Mesendoderm (in vitro differentiated cells): ENCODE measurements at regions not wholly inside any gene's neighbourhood (a gene's known extent, or its start where the extent isn't known, plus 50 kb on each side); places are given as distances from the start of the nearest gene placed in this dataset.
A peak's percentile ranks its signal among the peaks of the same experiment; 100 is the strongest.

ENCODE experiments used
- DNase-seq: peaks from one replicate; pipeline ENCODE4 v3.0.0; 2013
- H2AK5ac ChIP-seq: 2 replicates; pipeline ENCODE4 v1.6.1; 2013; ENCODE audit warnings: low read length, inconsistent platforms
- H2BK120ac ChIP-seq: 2 replicates; pipeline ENCODE4 v1.6.1; 2013; ENCODE audit warnings: low read depth, mild to moderate bottlenecking, low read length, moderate library complexity, mixed read lengths
- H2BK15ac ChIP-seq: replicated peaks from 2 replicates; pipeline ENCODE4 v1.6.1; 2013; ENCODE audit warnings: low read depth, mild to moderate bottlenecking, moderate library complexity
- H2BK5ac ChIP-seq: 2 replicates; pipeline ENCODE4 v1.6.1; 2013; ENCODE audit warnings: low read length, inconsistent platforms
- H3K18ac ChIP-seq: 2 replicates; pipeline ENCODE4 v1.6.1; 2013; ENCODE audit warnings: mild to moderate bottlenecking, low read length, mixed read lengths
- H3K23ac ChIP-seq: one replicate; pipeline ENCODE4 v1.6.1; 2013; ENCODE audit warnings: low read length
- H3K27ac ChIP-seq: 2 replicates; pipeline ENCODE4 v1.5.1; 2013; ENCODE audit warnings: low read depth, mild to moderate bottlenecking, inconsistent platforms, low read length, moderate library complexity
- H3K27me3 ChIP-seq: 2 replicates; pipeline ENCODE4 v1.6.1; 2013; ENCODE audit warnings: low read length, control low read depth, mild to moderate bottlenecking, inconsistent platforms; ENCODE audit not compliant: insufficient read depth, poor library complexity
- H3K36me3 ChIP-seq: 2 replicates; pipeline ENCODE4 v1.6.1; 2013; ENCODE audit warnings: low read length, inconsistent platforms; ENCODE audit not compliant: control insufficient read depth, insufficient read depth
- H3K4ac ChIP-seq: one replicate; pipeline ENCODE4 v1.6.1; 2013; ENCODE audit warnings: low read depth, mild to moderate bottlenecking, low read length, moderate library complexity
- H3K4me1 ChIP-seq: 2 replicates; pipeline ENCODE4 v1.6.1; 2013; ENCODE audit warnings: low read depth, low read length, inconsistent platforms; ENCODE audit not compliant: control insufficient read depth
- H3K4me2 ChIP-seq: 2 replicates; pipeline ENCODE4 v1.6.1; 2013; ENCODE audit warnings: low read length
- H3K4me3 ChIP-seq: 2 replicates; pipeline ENCODE4 v1.5.1; 2013; ENCODE audit warnings: mild to moderate bottlenecking, low read length
- H3K56ac ChIP-seq: one replicate; pipeline ENCODE4 v1.6.1; 2013; ENCODE audit warnings: low read length
- H3K79me1 ChIP-seq: 2 replicates; pipeline ENCODE4 v1.6.1; 2013; ENCODE audit warnings: low read length, inconsistent platforms
- H3K79me2 ChIP-seq: 2 replicates; pipeline ENCODE4 v1.6.1; 2013; ENCODE audit warnings: mild to moderate bottlenecking, low read length; ENCODE audit not compliant: control insufficient read depth, insufficient read depth
- H3K9ac ChIP-seq: 2 replicates; pipeline ENCODE4 v1.6.1; 2013; ENCODE audit warnings: low read length, inconsistent platforms
- H4K5ac ChIP-seq: one replicate; pipeline ENCODE4 v1.6.1; 2013; ENCODE audit warnings: low read length
- H4K8ac ChIP-seq: one replicate; pipeline ENCODE4 v1.6.1; 2013; ENCODE audit warnings: low read depth, mild to moderate bottlenecking, control low read depth, low read length, moderate library complexity
- WGBS: extraction: QIAGEN DNeasy Blood & Tissue Kit; methylation state at CpG from one replicate; pipeline ENCODE4 v1.1.7; 2013; ENCODE audit warnings: low lambda C conversion rate, missing lambda C conversion rate; ENCODE audit not compliant: insufficient coverage; ENCODE audit errors: extremely low coverage; 5-methylcytosine and 5-hydroxymethylcytosine counted together

GRCh38 chr3:66606126-66606525 is 105.3 kb upstream of the LRIG1 start:
- H2BK120ac ChIP-seq = no peak overlapping the region
- no peak overlapping the region for H3K4me3 ChIP-seq
- H2BK15ac ChIP-seq = no peak overlapping the region
- no peak overlapping the region for H3K18ac ChIP-seq
- DNase-seq = no peak
- H3K36me3 ChIP-seq = no peaks in the 10 kb centered on the region
- H4K5ac ChIP-seq = no peak overlapping the region
- H3K23ac ChIP-seq = no peak overlapping the region
- H3K4me1 ChIP-seq = peaks cover 4% of the 10 kb centered on the region
- no peaks in the 10 kb centered on the region for H3K79me2 ChIP-seq
- H4K8ac ChIP-seq = no peak overlapping the region
- H2AK5ac ChIP-seq = no peak overlapping the region
- no CpG with 5 or more reads among the region's 1 CpG for WGBS
- H3K56ac ChIP-seq = no peak overlapping the region
- H3K27ac ChIP-seq = no peak overlapping the region
- H3K4ac ChIP-seq = no peak overlapping the region
- H2BK5ac ChIP-seq = no peak overlapping the region
- H3K9ac ChIP-seq = no peak overlapping the region
- no peak overlapping the region for H3K4me2 ChIP-seq
- H3K27me3 ChIP-seq = no peaks in the 10 kb centered on the region
- no peaks in the 10 kb centered on the region for H3K79me1 ChIP-seq

- H3K4me3 ChIP-seq = no peak overlapping the region
- H3K4me1 ChIP-seq = peaks cover 4% of the 10 kb centered on the region
- no peak overlapping the region for H2BK120ac ChIP-seq
- H3K4me2 ChIP-seq = no peak overlapping the region
- H3K79me2 ChIP-seq = no peaks in the 10 kb centered on the region
- H3K27ac ChIP-seq = no peak overlapping the region
- no peak overlapping the region for H3K56ac ChIP-seq
- no peak overlapping the region for H3K23ac ChIP-seq
- no peak for DNase-seq
- no peak overlapping the region for H3K4ac ChIP-seq
- no CpG with 5 or more reads among the region's 1 CpG for WGBS
- no peaks in the 10 kb centered on the region for H3K36me3 ChIP-seq
- H4K8ac ChIP-seq = no peak overlapping the region
- H3K79me1 ChIP-seq = no peaks in the 10 kb centered on the region
- no peaks in the 10 kb centered on the region for H3K27me3 ChIP-seq
- H3K9ac ChIP-seq = no peak overlapping the region
- no peak overlapping the region for H4K5ac ChIP-seq
- no peak overlapping the region for H2BK15ac ChIP-seq
- H2AK5ac ChIP-seq = no peak overlapping the region
- H3K18ac ChIP-seq = no peak overlapping the region
- no peak overlapping the region for H2BK5ac ChIP-seq
Measured at GRCh38 chr3:66606868-66607267, 106.0 kb upstream of the LRIG1 start.

GRCh38 chr3:66609660-66610561 is 109.1 kb upstream of the LRIG1 start:
- peak overlapping the region; percentile 8 for H3K27ac ChIP-seq
- no peak overlapping the region for H3K4ac ChIP-seq

DNA sequence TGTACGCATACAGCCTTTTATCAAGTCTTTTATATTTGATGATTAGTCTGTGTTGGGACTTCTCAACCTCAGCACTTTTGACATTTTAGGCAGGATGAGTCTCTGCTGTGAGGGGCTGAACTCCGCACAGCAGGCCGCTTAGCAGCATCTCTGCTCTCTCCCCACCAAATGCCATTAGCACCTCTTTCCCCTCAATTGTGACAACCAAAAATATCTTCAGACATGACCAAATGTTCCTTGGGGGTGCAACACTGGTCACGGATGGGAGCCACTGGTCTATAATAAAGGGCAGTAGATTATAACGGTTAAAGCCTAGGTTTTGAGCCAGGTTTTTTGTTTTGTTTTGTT is 109.7 kb upstream of the LRIG1 start:
- WGBS = no CpG with 5 or more reads among the region's 5 CpGs
- Histone ChIP-seq H3K36me3 (no peaks in the 10 kb centered on the region), H3K9ac (no peak overlapping the region), H3K79me2 (no peaks in the 10 kb centered on the region), H3K56ac (no peak overlapping the region), H2BK120ac (no peak overlapping the region), H4K8ac (no peak overlapping the region), H3K4me1 (peaks cover 4% of the 10 kb centered on the region), H2BK15ac (no peak overlapping the region), H3K27me3 (no peaks in the 10 kb centered on the region), H3K27ac (no peak overlapping the region), H2BK5ac (no peak overlapping the region), H3K4me2 (no peak overlapping the region), H3K18ac (no peak overlapping the region), H3K79me1 (no peaks in the 10 kb centered on the region), H3K23ac (no peak overlapping the region), H4K5ac (no peak overlapping the region), H3K4ac (no peak overlapping the region), H3K4me3 (no peak overlapping the region), H2AK5ac (no peak overlapping the region)
- peak; percentile 60 for DNase-seq

More at GRCh38 chr3:66609660-66610561, 109.1 kb upstream of the LRIG1 start:
- WGBS = no CpG with 5 or more reads among the region's 8 CpGs
- H3K79me2 ChIP-seq = no peaks in the 10 kb centered on the region
- no peak overlapping the region for H4K8ac ChIP-seq
- peaks cover 4% of the 10 kb centered on the region for H3K4me1 ChIP-seq
- H3K9ac ChIP-seq = no peak overlapping the region
- no peak overlapping the region for H3K4me3 ChIP-seq
- no peak overlapping the region for H3K4me2 ChIP-seq
- peak overlapping the region; percentile 67 for H2BK120ac ChIP-seq
- H3K27me3 ChIP-seq = no peaks in the 10 kb centered on the region
- H2AK5ac ChIP-seq = no peak overlapping the region
- H3K36me3 ChIP-seq = no peaks in the 10 kb centered on the region
- H2BK5ac ChIP-seq = no peak overlapping the region
- H2BK15ac ChIP-seq = no peak overlapping the region
- peak overlapping the region; percentile 87 for H3K18ac ChIP-seq
- H3K23ac ChIP-seq = no peak overlapping the region
- no peak overlapping the region for H4K5ac ChIP-seq
- DNase-seq = peak; percentile 72
- no peak overlapping the region for H3K56ac ChIP-seq
- no peaks in the 10 kb centered on the region for H3K79me1 ChIP-seq

- Histone ChIP-seq H4K5ac (no peak overlapping the region), H2BK5ac (no peak overlapping the region), H3K27me3 (no peaks in the 10 kb centered on the region), H4K8ac (no peak overlapping the region), H3K9ac (no peak overlapping the region), H3K18ac (peak overlapping the region; percentile 24), H3K23ac (no peak overlapping the region), H2BK120ac (no peak overlapping the region), H2AK5ac (no peak overlapping the region), H3K27ac (no peak overlapping the region), H3K4ac (no peak overlapping the region), H3K36me3 (no peaks in the 10 kb centered on the region), H3K79me2 (no peaks in the 10 kb centered on the region), H2BK15ac (no peak overlapping the region), H3K4me1 (peaks cover 2% of the 10 kb centered on the region), H3K56ac (no peak overlapping the region), H3K4me2 (no peak overlapping the region), H3K4me3 (no peak overlapping the region), H3K79me1 (no peaks in the 10 kb centered on the region)
- peak; percentile 58 for DNase-seq
- WGBS = no CpG with 5 or more reads among the region's 5 CpGs
Measured at GRCh38 chr3:66615643-66616301, 115.0 kb upstream of the LRIG1 start.
